B cell (primary cell): ENCODE measurements at regions not wholly inside any gene's neighbourhood (a gene's known extent, or its start where the extent isn't known, plus 50 kb on each side); places are given as distances from the start of the nearest gene placed in this dataset.

Experiments
- ATAC-seq: fragments of 200-7000 bp; cut with Tn5 transposase; one replicate; pipeline ENCODE4 v1.10.0; 2021; ENCODE audit warnings: low read depth, mild to moderate bottlenecking, moderate number of reproducible peaks, moderate library complexity
- CTCF ChIA-PET: fragments of 350-600 bp; sonication (Branson Sonifier 250); formaldehyde crosslinking; loops from one replicate; lab custom pipeline; 2021; ENCODE audit warnings: antibody characterized with exemption, inconsistent platforms; lab: Charles Lee
- POLR2A ChIA-PET: fragments of 350-600 bp; sonication (Branson Sonifier 250); formaldehyde crosslinking; loops from one replicate; lab custom pipeline; 2021; ENCODE audit warnings: antibody characterized with exemption; lab: Charles Lee
- DNase-seq: peaks from one replicate; pipeline ENCODE4 v3.0.0; 2013
- H2AFZ ChIP-seq: 2 replicates; pipeline ENCODE4 v1.6.1; 2012; ENCODE audit warnings: mild to moderate bottlenecking, low read depth, low read length; ENCODE audit not compliant: insufficient read depth, poor library complexity, severe bottlenecking
- H3K27ac ChIP-seq, 2 donors: 1 replicate in 1 of 2; 2 replicates in 1 of 2; pipeline ENCODE4 v1.5.1; 2012 to 2013; ENCODE audit warnings: low read length in 2 of 2, mild to moderate bottlenecking in 2 of 2, moderate library complexity in 1 of 2
- H3K27me3 ChIP-seq, 4 experiments: fragments of 200-600 bp in 1 of 4; sonication (generic) in 1 of 4; replicated peaks in 1 of 4; 1 replicate in 2 of 4; 2 replicates in 2 of 4; pipeline versions ENCODE4 v1.6.1 to v1.7.0; 2013 to 2016; ENCODE audit warnings: low read length in 3 of 4, mild to moderate bottlenecking in 2 of 4, mixed read lengths in 1 of 4, moderate library complexity in 1 of 4; ENCODE audit not compliant: insufficient read depth in 4 of 4, control insufficient read depth in 3 of 4; ENCODE audit errors: control extremely low read depth in 1 of 4
- H3K36me3 ChIP-seq, 2 experiments: replicated peaks in 1 of 2; 1 replicate in 1 of 2; 2 replicates in 1 of 2; pipeline versions ENCODE4 v1.6.1 to v1.7.1; 2013; ENCODE audit warnings: low read length in 1 of 2; ENCODE audit not compliant: insufficient read depth in 2 of 2, control insufficient read depth in 1 of 2; ENCODE audit errors: control extremely low read depth in 1 of 2, extremely low read depth in 1 of 2
- H3K4me1 ChIP-seq, 2 donors: fragments of 200-600 bp in 1 of 2; sonication (generic) in 1 of 2; 1 replicate in 1 of 2; 2 replicates in 1 of 2; pipeline versions ENCODE4 v1.5.1 to v1.6.1; 2013 to 2017; ENCODE audit warnings: low read length in 2 of 2; ENCODE audit not compliant: control insufficient read depth in 2 of 2, insufficient read depth in 2 of 2
- H3K4me2 ChIP-seq: replicated peaks from 2 replicates; pipeline ENCODE3; 2012; ENCODE audit warnings: mild to moderate bottlenecking, low read depth, low read length; ENCODE audit not compliant: poor library complexity, severe bottlenecking
- H3K4me3 ChIP-seq, 5 experiments: fragments of 200-600 bp in 1 of 5; sonication (generic) in 1 of 5; 1 replicate in 3 of 5; 2 replicates in 2 of 5; pipeline versions ENCODE4 v1.5.1 to v1.7.0; 2011 to 2016; ENCODE audit warnings: low read length in 4 of 5, mild to moderate bottlenecking in 4 of 5, low read depth in 2 of 5, control low read depth in 1 of 5, moderate library complexity in 1 of 5; ENCODE audit not compliant: insufficient read depth in 1 of 5; ENCODE audit errors: control extremely low read depth in 1 of 5, extremely low read depth in 1 of 5
- H3K79me2 ChIP-seq: fragments of 200-600 bp; sonication (generic); one replicate; pipeline ENCODE4 v1.6.0; 2016; ENCODE audit warnings: low read length; ENCODE audit not compliant: control insufficient read depth, insufficient read depth
- H3K9ac ChIP-seq: fragments of 200-600 bp; sonication (generic); 2 replicates; pipeline ENCODE4 v1.6.1; 2017; ENCODE audit warnings: mild to moderate bottlenecking, low read length, moderate library complexity
- H3K9me3 ChIP-seq, 3 donors: one replicate each; pipeline versions ENCODE4 v1.6.1 to v1.7.1; 2013; ENCODE audit warnings: low read length in 2 of 3; ENCODE audit not compliant: control insufficient read depth in 2 of 3, insufficient read depth in 1 of 3; ENCODE audit errors: control extremely low read depth in 1 of 3
- H4K20me1 ChIP-seq: 2 replicates; pipeline ENCODE4 v1.6.0; 2012; ENCODE audit warnings: mild to moderate bottlenecking, low read length; ENCODE audit not compliant: insufficient read depth, control insufficient read depth, poor library complexity, severe bottlenecking
- H3K27ac Mint-ChIP-seq: one replicate; pipeline ENCODE4 v1.8.0; 2021; ENCODE audit warnings: mixed read lengths
- H3K27me3 Mint-ChIP-seq: one replicate; pipeline ENCODE4 v1.8.0; 2021; ENCODE audit warnings: mixed read lengths
- H3K4me1 Mint-ChIP-seq: one replicate; pipeline ENCODE4 v1.8.0; 2021; ENCODE audit warnings: mixed read lengths
- H3K4me3 Mint-ChIP-seq: one replicate; pipeline ENCODE4 v1.8.0; 2021; ENCODE audit warnings: mixed read lengths
- H3K9me3 Mint-ChIP-seq: one replicate; pipeline ENCODE4 v1.8.0; 2022; ENCODE audit warnings: mixed read lengths; ENCODE audit not compliant: insufficient read depth
- EZH2 ChIP-seq: IDR thresholded peaks from 2 replicates; pipeline ENCODE4 v1.6.1; 2012; ENCODE audit warnings: borderline replicate concordance, low read depth, mild to moderate bottlenecking, moderate library complexity, low read length; ENCODE audit not compliant: insufficient read depth, poor library complexity, severe bottlenecking
- WGBS: methylation state at CpG from one replicate; pipeline ENCODE4 v1.1.5; 2013; ENCODE audit warnings: missing lambda C conversion rate; ENCODE audit not compliant: insufficient coverage; 5-methylcytosine and 5-hydroxymethylcytosine counted together
- intact Hi-C: fragments of 100-400 bp; cut with micrococcal nuclease; formaldehyde crosslinking; loops from one replicate; pipeline ENCODE4 v1.10.0; 2022
- TF ChIP-seq, protein P1 (sequence below): fragments of 200-600 bp; IDR thresholded peaks from one replicate; pipeline ENCODE4 v1.8.0; 2022; ENCODE audit warnings: antibody characterized with exemption, mild to moderate bottlenecking

DNA sequence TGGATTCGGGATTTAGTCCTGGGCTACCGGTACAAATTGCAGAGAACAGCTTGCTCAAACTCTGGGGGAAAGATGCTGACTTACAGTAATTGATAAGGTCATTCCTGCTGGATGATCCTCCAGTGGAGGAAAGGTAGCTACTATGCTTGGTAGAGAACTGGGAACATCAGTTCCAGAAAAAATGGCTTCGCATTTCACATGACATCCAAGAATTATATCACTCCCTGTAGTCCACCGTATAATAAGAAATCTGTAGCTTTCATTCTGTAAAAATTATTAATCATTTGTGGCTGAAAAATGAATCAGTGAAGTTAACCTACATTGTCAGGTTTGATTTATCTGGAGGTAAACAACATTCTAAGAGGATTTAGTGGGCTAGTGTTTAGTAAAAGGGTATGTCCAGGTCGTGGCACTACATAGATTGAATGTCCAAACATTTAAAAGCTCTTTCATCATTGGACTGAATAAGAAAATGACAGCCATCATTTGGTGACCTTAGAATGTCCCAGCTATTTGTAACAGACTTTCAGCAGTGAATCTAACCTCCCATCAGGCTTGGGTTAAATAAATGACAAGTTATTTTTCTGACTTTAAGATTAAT lies 203.2 kb upstream of the TMCO5A start:
- Histone ChIP-seq H2AFZ (no peak overlapping the region), H3K9me3 (no peaks in the 10 kb centered on the region), H4K20me1 (no peaks in the 10 kb centered on the region), H3K79me2 (no peaks in the 10 kb centered on the region), H3K4me2 (no peak overlapping the region), H3K4me3 (no peak overlapping the region), H3K27me3 (no peaks in the 10 kb centered on the region), H3K36me3 (no peaks in the 10 kb centered on the region), H3K9ac (no peak overlapping the region), H3K4me1 (no peaks in the 10 kb centered on the region), H3K27ac (no peak overlapping the region)
- intact Hi-C loops, result no loop called here
- no peak for TF ChIP-seq EZH2
- TF ChIP-seq, protein P1, sequence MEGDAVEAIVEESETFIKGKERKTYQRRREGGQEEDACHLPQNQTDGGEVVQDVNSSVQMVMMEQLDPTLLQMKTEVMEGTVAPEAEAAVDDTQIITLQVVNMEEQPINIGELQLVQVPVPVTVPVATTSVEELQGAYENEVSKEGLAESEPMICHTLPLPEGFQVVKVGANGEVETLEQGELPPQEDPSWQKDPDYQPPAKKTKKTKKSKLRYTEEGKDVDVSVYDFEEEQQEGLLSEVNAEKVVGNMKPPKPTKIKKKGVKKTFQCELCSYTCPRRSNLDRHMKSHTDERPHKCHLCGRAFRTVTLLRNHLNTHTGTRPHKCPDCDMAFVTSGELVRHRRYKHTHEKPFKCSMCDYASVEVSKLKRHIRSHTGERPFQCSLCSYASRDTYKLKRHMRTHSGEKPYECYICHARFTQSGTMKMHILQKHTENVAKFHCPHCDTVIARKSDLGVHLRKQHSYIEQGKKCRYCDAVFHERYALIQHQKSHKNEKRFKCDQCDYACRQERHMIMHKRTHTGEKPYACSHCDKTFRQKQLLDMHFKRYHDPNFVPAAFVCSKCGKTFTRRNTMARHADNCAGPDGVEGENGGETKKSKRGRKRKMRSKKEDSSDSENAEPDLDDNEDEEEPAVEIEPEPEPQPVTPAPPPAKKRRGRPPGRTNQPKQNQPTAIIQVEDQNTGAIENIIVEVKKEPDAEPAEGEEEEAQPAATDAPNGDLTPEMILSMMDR, result no peak
- no peaks in the 10 kb centered on the region for H3K27me3 Mint-ChIP-seq
- no peaks in the 10 kb centered on the region for H3K9me3 Mint-ChIP-seq
- ChIA-PET CTCF (interaction anchor here (0.6 kb wide), 1 partner anchor 18 kb away, joined by 3 read pairs; no protein-coding TSS in a partner anchor), POLR2A (no interaction called here)
- no peak overlapping the region for H3K27ac Mint-ChIP-seq
- H3K4me3 Mint-ChIP-seq, result no peak overlapping the region
- 95% methylated on average over 2 of the region's 5 CpGs for WGBS
- DNase-seq (no peak), ATAC-seq (no peak)
- H3K4me1 Mint-ChIP-seq, result no peaks in the 10 kb centered on the region

DNA sequence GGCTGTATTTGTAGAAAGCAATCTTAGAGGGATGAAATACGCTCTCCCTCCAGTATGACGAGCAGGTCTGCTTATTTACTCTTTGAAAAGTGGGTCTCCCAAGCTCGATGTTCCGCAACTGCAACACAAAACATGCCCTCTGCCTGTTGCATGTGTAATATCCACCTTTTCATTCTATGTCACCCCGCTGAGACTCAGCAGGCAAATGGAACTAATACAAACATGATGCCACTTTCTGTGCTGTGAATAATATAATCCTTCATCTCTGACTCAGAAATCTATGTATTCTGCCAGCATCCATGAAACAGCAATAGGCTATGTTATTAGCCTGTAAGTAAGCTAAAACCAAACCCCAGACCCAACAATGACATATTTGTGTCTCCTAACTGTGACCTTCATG lies 200.8 kb upstream of the TMCO5A start:
- H3K27ac Mint-ChIP-seq, result no peak overlapping the region
- no peaks in the 10 kb centered on the region for H3K27me3 ChIP-seq
- H3K27ac ChIP-seq, result no peak overlapping the region
- H3K4me3 Mint-ChIP-seq, result no peak overlapping the region
- H3K27me3 Mint-ChIP-seq, result no peaks in the 10 kb centered on the region
- no peaks in the 10 kb centered on the region for H4K20me1 ChIP-seq
- H3K4me1 Mint-ChIP-seq, result no peaks in the 10 kb centered on the region
- no peaks in the 10 kb centered on the region for H3K79me2 ChIP-seq
- 91% methylated on average over 4 of the region's 5 CpGs for WGBS
- no peaks in the 10 kb centered on the region for H3K36me3 ChIP-seq
- ChIA-PET CTCF (no interaction called here), POLR2A (no interaction called here)
- H3K9me3 ChIP-seq, result no peaks in the 10 kb centered on the region
- H3K9me3 Mint-ChIP-seq, result no peaks in the 10 kb centered on the region
- no peak for ATAC-seq
- no peak overlapping the region for H3K4me3 ChIP-seq
- H2AFZ ChIP-seq, result no peak overlapping the region
- no peak overlapping the region for H3K9ac ChIP-seq
- no peak for DNase-seq
- intact Hi-C loops, result no loop called here
- H3K4me1 ChIP-seq, result no peaks in the 10 kb centered on the region
- TF ChIP-seq EZH2, result no peak
- TF ChIP-seq, protein P1, result no peak
- H3K4me2 ChIP-seq, result no peak overlapping the region
